ENCODE measurements at regions not wholly inside any gene's neighbourhood (a gene's known extent, or its start where the extent isn't known, plus 50 kb on each side); places are given as distances from the start of the nearest gene placed in this dataset.

- Mint-ChIP-seq H3K4me3 (no peak overlapping the region), H3K4me1 (peaks cover 2% of the 10 kb centered on the region), H3K27ac (no peak overlapping the region), H3K36me3 (no peaks in the 10 kb centered on the region), H3K9me3 (no peaks in the 10 kb centered on the region), H3K27me3 (ENCODE audit: insufficient read depth, low read depth) (no peaks in the 10 kb centered on the region)
- peaks cover 20% of the 10 kb centered on the region for H3K4me1 ChIP-seq
- H3K4me3 ChIP-seq, result no peak overlapping the region
- TF ChIP-seq EZH2phosphoT487 (IDR thresholded peaks at IDR 0.05) (no peak), EZH2 (IDR thresholded peaks at IDR 0.05) (no peak), CTCF (IDR thresholded peaks at IDR 0.05) (no peak)
- no peak overlapping the region for H2AFZ ChIP-seq (replicated peaks)
- H4K20me1 ChIP-seq (ENCODE audit: low read depth), result no peaks in the 10 kb centered on the region
- H3F3A ChIP-seq (ENCODE audit: low read depth), result peaks cover 11% of the 10 kb centered on the region
- H3K27ac ChIP-seq, result no peak overlapping the region
- no peak overlapping the region for H3K9ac ChIP-seq
- DNase-seq (ENCODE audit: low spot score), result no peak
- H3K27me3 ChIP-seq, result no peaks in the 10 kb centered on the region
- H3K36me3 ChIP-seq, result no peaks in the 10 kb centered on the region
- no peaks in the 10 kb centered on the region for H3K79me2 ChIP-seq (ENCODE audit: low read depth)
- H3K4me2 ChIP-seq, result no peak overlapping the region
- no peaks in the 10 kb centered on the region for H3K9me3 ChIP-seq (ENCODE audit: low read depth)
Observed at GRCh38 chr4:24213961-24214360, 324.1 kb upstream of the PPARGC1A start.

- H3K4me3 ChIP-seq, result no peak overlapping the region
- H3K4me1 ChIP-seq, result peaks cover 20% of the 10 kb centered on the region
- no peaks in the 10 kb centered on the region for H3K27me3 Mint-ChIP-seq (ENCODE audit: insufficient read depth, low read depth)
- no peaks in the 10 kb centered on the region for H4K20me1 ChIP-seq (ENCODE audit: low read depth)
- TF ChIP-seq CTCF (IDR thresholded peaks at IDR 0.05), result no peak
- no peak for TF ChIP-seq EZH2 (IDR thresholded peaks at IDR 0.05)
- no peak for TF ChIP-seq EZH2phosphoT487 (IDR thresholded peaks at IDR 0.05)
- no peak overlapping the region for H3K4me2 ChIP-seq
- H3K27me3 ChIP-seq, result no peaks in the 10 kb centered on the region
- no peaks in the 10 kb centered on the region for H3K9me3 ChIP-seq (ENCODE audit: low read depth)
- DNase-seq (ENCODE audit: low spot score), result no peak
- H3K4me1 Mint-ChIP-seq, result peaks cover 2% of the 10 kb centered on the region
- no peak overlapping the region for H3K27ac Mint-ChIP-seq
- no peak overlapping the region for H3K9ac ChIP-seq
- no peaks in the 10 kb centered on the region for H3K36me3 ChIP-seq
- no peaks in the 10 kb centered on the region for H3K36me3 Mint-ChIP-seq
- no peaks in the 10 kb centered on the region for H3K79me2 ChIP-seq (ENCODE audit: low read depth)
- no peaks in the 10 kb centered on the region for H3K9me3 Mint-ChIP-seq
- no peak overlapping the region for H2AFZ ChIP-seq (replicated peaks)
- H3K4me3 Mint-ChIP-seq, result no peak overlapping the region
- H3K27ac ChIP-seq, result no peak overlapping the region
- peaks cover 11% of the 10 kb centered on the region for H3F3A ChIP-seq (ENCODE audit: low read depth)
Observed at GRCh38 chr4:24212642-24213041, 322.8 kb upstream of the PPARGC1A start.

GRCh38 chr4:24211856-24212255, 322.0 kb upstream of the PPARGC1A start:
- H3K9ac ChIP-seq, result no peak overlapping the region
- peaks cover 11% of the 10 kb centered on the region for H3F3A ChIP-seq (ENCODE audit: low read depth)
- peaks cover 3% of the 10 kb centered on the region for H3K27me3 Mint-ChIP-seq (ENCODE audit: insufficient read depth, low read depth)
- H3K4me1 ChIP-seq, result peaks cover 20% of the 10 kb centered on the region
- no peaks in the 10 kb centered on the region for H3K27me3 ChIP-seq
- H4K20me1 ChIP-seq (ENCODE audit: low read depth), result no peaks in the 10 kb centered on the region
- DNase-seq (ENCODE audit: low spot score), result no peak
- H3K4me2 ChIP-seq, result no peak overlapping the region
- H3K79me2 ChIP-seq (ENCODE audit: low read depth), result no peaks in the 10 kb centered on the region
- H3K4me3 Mint-ChIP-seq, result no peak overlapping the region
- H3K9me3 Mint-ChIP-seq, result no peaks in the 10 kb centered on the region
- no peak for TF ChIP-seq CTCF (IDR thresholded peaks at IDR 0.05)
- no peak for TF ChIP-seq EZH2phosphoT487 (IDR thresholded peaks at IDR 0.05)
- no peak for TF ChIP-seq EZH2 (IDR thresholded peaks at IDR 0.05)
- H2AFZ ChIP-seq (replicated peaks), result no peak overlapping the region
- no peak overlapping the region for H3K27ac ChIP-seq
- H3K27ac Mint-ChIP-seq, result no peak overlapping the region
- H3K4me3 ChIP-seq, result no peak overlapping the region
- H3K9me3 ChIP-seq (ENCODE audit: low read depth), result no peaks in the 10 kb centered on the region
- peaks cover 2% of the 10 kb centered on the region for H3K4me1 Mint-ChIP-seq
- no peaks in the 10 kb centered on the region for H3K36me3 Mint-ChIP-seq
- H3K36me3 ChIP-seq, result no peaks in the 10 kb centered on the region

Data from neural progenitor cell (in vitro differentiated cells).